H54 (cell line): ENCODE measurements at regions not wholly inside any gene's neighbourhood (a gene's known extent, or its start where the extent isn't known, plus 50 kb on each side); places are given as distances from the start of the nearest gene placed in this dataset.

Experiments used
- DNase-seq: peaks from one replicate; pipeline ENCODE4 v3.0.0; 2011; ENCODE audit warnings: low spot score, mixed read lengths; ENCODE audit not compliant: insufficient read length
- FAIRE-seq: peaks from 3 replicates; lab custom pipeline; 2011; peaks lifted over from hg19 to GRCh38; lab: Jason Lieb, UNC
- POLR2A ChIP-seq: IDR thresholded peaks from 2 replicates; pipeline ENCODE4 v1.6.1; 2011; ENCODE audit warnings: low read depth, mild to moderate bottlenecking, low read length

- no peak for FAIRE-seq
- no peak for DNase-seq
- no peak for TF ChIP-seq POLR2A
Measured at GRCh38 chr3:76735152-76735551, 304.7 kb upstream of the ROBO2 start.

- DNase-seq, result no peak
- TF ChIP-seq POLR2A, result no peak
- FAIRE-seq, result no peak
Measured at GRCh38 chr3:76753599-76753998, 286.3 kb upstream of the ROBO2 start.

- DNase-seq (no peak), FAIRE-seq (no peak)
- TF ChIP-seq POLR2A, result no peak
Measured at GRCh38 chr3:76754247-76754646, 285.7 kb upstream of the ROBO2 start.

GRCh38 chr3:76756577-76756976, 283.3 kb upstream of the ROBO2 start:
- DNase-seq (no peak), FAIRE-seq (no peak)
- TF ChIP-seq POLR2A, result no peak

DNA sequence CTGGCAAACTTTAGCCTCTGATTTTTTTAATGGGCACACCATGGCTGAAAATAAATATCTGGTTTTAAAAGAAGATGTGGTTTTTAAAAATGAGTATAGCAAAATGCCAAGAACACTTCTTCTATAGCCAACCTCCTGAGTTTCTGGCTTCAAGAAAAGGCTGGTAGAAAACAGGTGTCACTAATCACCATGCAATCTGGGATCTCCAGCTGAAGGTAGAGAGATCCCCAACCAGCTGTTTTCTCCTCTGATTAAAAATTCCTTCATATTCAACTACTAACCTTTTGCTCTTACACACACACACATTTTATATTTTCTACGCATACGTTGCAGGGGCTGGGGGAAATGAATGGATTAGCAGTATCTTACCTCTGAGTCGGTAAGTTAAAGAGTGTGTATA, 279.6 kb upstream of the ROBO2 start:
- FAIRE-seq, result no peak
- no peak for TF ChIP-seq POLR2A

GRCh38 chr3:76765511-76765910, 274.4 kb upstream of the ROBO2 start:
- FAIRE-seq, result no peak
- no peak for TF ChIP-seq POLR2A
- DNase-seq, result no peak

More for the DNA sequence above, 279.6 kb upstream of the ROBO2 start:
- no peak for DNase-seq

DNA sequence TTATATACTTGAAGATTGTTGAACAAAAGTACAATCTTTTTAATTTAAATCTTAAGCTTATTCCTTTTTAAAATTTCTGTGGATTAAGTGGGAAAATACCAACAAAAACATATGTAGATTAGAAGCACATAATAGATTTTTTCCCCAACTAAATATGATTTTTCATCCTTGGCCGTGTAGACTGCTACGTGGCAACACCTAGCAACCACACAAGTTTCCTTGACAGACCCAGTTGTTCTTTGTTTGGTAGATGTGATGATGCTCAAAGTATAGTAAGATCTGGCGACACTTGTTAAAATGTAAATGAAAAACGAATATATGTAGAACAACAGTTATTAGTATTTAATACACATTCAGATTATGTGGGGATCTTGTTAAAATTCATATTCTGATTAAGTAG, 271.0 kb upstream of the ROBO2 start:
- no peak for DNase-seq
- no peak for TF ChIP-seq POLR2A
- FAIRE-seq, result no peak

DNA sequence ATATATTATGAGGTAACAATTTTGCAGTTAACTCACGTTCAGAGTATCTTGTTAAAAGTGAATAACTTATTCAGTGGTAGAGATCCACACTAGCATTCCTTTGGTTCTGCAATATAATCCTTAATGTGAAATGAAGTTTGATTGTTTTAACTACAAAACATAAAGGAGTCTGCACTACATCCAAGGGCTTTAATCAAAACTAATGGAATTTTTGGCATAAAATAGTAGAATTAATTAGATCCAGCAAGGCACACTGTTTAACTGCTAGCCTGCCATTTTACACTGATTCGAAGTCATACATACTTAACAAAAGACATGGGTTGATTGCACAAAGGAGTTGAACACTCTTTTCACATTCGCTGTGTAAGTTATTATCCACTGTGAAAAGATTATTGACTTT, 263.0 kb upstream of the ROBO2 start:
- FAIRE-seq, result no peak

GRCh38 chr3:76788206-76788605, 251.7 kb upstream of the ROBO2 start:
- FAIRE-seq (no peak), DNase-seq (no peak)
- TF ChIP-seq POLR2A, result no peak

More for the DNA sequence above, 263.0 kb upstream of the ROBO2 start:
- DNase-seq, result no peak
- TF ChIP-seq POLR2A, result no peak

DNA sequence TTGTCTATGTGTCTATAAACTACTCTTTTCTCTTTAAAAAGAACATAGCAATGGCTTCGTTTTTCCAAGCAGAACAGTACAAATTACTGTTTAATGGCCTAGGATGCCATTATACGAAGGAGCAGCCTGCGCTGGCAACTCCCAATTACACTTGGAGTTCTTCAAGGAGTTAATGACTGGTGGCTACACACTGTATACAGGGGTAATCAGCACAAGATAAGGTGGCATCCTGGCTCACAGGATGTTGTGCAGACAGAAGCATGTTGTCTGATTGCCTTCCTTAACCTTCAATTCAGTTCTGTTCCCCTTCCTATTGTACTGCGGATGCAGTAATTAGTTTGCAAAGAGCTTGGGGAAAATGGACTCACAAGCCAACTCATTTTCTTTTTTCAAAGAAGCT, 250.7 kb upstream of the ROBO2 start:
- DNase-seq (no peak), FAIRE-seq (no peak)
- no peak for TF ChIP-seq POLR2A

- TF ChIP-seq POLR2A, result no peak
- no peak for DNase-seq
- FAIRE-seq, result no peak
Measured at GRCh38 chr3:76811418-76811817, 228.5 kb upstream of the ROBO2 start.

DNA sequence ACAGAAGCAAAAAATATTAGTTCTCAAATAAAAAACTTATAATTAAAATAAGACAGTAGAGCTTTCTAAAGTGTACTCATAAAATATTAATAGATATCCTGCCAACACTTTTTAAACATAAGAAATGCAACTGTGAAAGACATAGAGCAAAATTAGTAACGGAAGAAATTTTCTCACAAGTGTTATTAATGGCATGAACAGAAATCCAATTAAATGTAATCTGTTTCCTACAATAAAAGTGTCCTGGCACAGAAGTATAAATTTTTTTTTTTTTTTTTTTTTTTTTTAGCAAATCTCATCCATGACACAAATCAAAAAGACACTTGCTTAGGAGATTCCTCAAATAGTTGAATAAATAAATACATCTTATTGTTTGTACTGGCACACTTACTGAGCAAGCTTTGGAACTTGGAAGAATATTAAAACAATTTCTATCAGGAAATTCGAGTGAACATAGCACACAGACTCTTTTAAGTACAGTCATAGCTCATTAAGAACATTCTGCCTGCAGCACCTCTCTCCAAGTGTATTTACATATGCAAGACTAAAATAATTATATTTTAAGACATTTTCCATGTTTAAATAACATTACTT, 227.2 kb upstream of the ROBO2 start:
- DNase-seq, result no peak
- TF ChIP-seq POLR2A, result no peak
- FAIRE-seq, result no peak

- FAIRE-seq, result no peak
- no peak for TF ChIP-seq POLR2A
Measured at GRCh38 chr3:76815561-76815960, 224.3 kb upstream of the ROBO2 start.

GRCh38 chr3:76820481-76820880, 219.4 kb upstream of the ROBO2 start:
- DNase-seq, result no peak
- no peak for FAIRE-seq
- TF ChIP-seq POLR2A, result no peak

More at GRCh38 chr3:76815561-76815960, 224.3 kb upstream of the ROBO2 start:
- no peak for DNase-seq

GRCh38 chr3:76824658-76825240, 215.2 kb upstream of the ROBO2 start:
- no peak for DNase-seq
- no peak for FAIRE-seq
- TF ChIP-seq POLR2A, result no peak
